ENCODE measurements at regions not wholly inside any gene's neighbourhood (a gene's known extent, or its start where the extent isn't known, plus 50 kb on each side); places are given as distances from the start of the nearest gene placed in this dataset.

- intact Hi-C loops (cut with DNase I, micrococcal nuclease): no loop called here
- DNase-seq: no peak
These were observed 399.0 kb upstream of the CADM1 start for GRCh38 chr11:115903179-115903578.

GRCh38 chr11:115901069-115901468 lies 396.9 kb upstream of the CADM1 start:
- ATAC-seq: no peak
- Histone ChIP-seq H3K4me3 (no peak overlapping the region), H3K36me3 (ENCODE audit: low read depth) (no peaks in the 10 kb centered on the region), H3K4me1 (ENCODE audit: low read depth) (no peaks in the 10 kb centered on the region), H3K9me3 (no peaks in the 10 kb centered on the region)
- no peak for DNase-seq
- intact Hi-C loops (cut with DNase I, micrococcal nuclease): no loop called here
- TF ChIP-seq CTCF (IDR thresholded peaks at IDR 0.05): no peak

More at GRCh38 chr11:115903179-115903578, 399.0 kb upstream of the CADM1 start:
- ATAC-seq: no peak
- TF ChIP-seq CTCF (IDR thresholded peaks at IDR 0.05): no peak
- H3K4me3 ChIP-seq: no peak overlapping the region
- no peaks in the 10 kb centered on the region for H3K4me1 ChIP-seq (ENCODE audit: low read depth)
- no peaks in the 10 kb centered on the region for H3K9me3 ChIP-seq
- H3K36me3 ChIP-seq (ENCODE audit: low read depth): no peaks in the 10 kb centered on the region

- no peak for TF ChIP-seq CTCF (IDR thresholded peaks at IDR 0.05)
- Histone ChIP-seq H3K9me3 (no peaks in the 10 kb centered on the region), H3K4me1 (ENCODE audit: low read depth) (no peaks in the 10 kb centered on the region), H3K4me3 (no peak overlapping the region), H3K36me3 (ENCODE audit: low read depth) (no peaks in the 10 kb centered on the region)
- no peak for DNase-seq
- no peak for ATAC-seq
- intact Hi-C loops (cut with DNase I, micrococcal nuclease): no loop called here
These were observed 395.9 kb upstream of the CADM1 start for GRCh38 chr11:115900111-115900510.

- ATAC-seq: no peak
These were observed 393.5 kb upstream of the CADM1 start for GRCh38 chr11:115897707-115898106.

GRCh38 chr11:115896084-115896483 lies 391.9 kb upstream of the CADM1 start:
- H3K36me3 ChIP-seq (ENCODE audit: low read depth): no peaks in the 10 kb centered on the region
- H3K4me1 ChIP-seq (ENCODE audit: low read depth): no peaks in the 10 kb centered on the region
- ATAC-seq: no peak
- no peak overlapping the region for H3K4me3 ChIP-seq
- intact Hi-C loops (cut with DNase I, micrococcal nuclease): no loop called here
- no peak for DNase-seq
- TF ChIP-seq CTCF (IDR thresholded peaks at IDR 0.05): no peak
- H3K9me3 ChIP-seq: no peaks in the 10 kb centered on the region

More at GRCh38 chr11:115897707-115898106, 393.5 kb upstream of the CADM1 start:
- Histone ChIP-seq H3K36me3 (ENCODE audit: low read depth) (no peaks in the 10 kb centered on the region), H3K4me3 (no peak overlapping the region), H3K4me1 (ENCODE audit: low read depth) (no peaks in the 10 kb centered on the region), H3K9me3 (no peaks in the 10 kb centered on the region)
- TF ChIP-seq CTCF (IDR thresholded peaks at IDR 0.05): no peak
- intact Hi-C loops (cut with DNase I, micrococcal nuclease): no loop called here
- no peak for DNase-seq

GRCh38 chr11:115895594-115895993 lies 391.4 kb upstream of the CADM1 start:
- ATAC-seq (no peak), DNase-seq (no peak)
- no peak for TF ChIP-seq CTCF (IDR thresholded peaks at IDR 0.05)
- H3K36me3 ChIP-seq (ENCODE audit: low read depth): no peaks in the 10 kb centered on the region
- no peak overlapping the region for H3K4me3 ChIP-seq
- no peaks in the 10 kb centered on the region for H3K4me1 ChIP-seq (ENCODE audit: low read depth)
- H3K9me3 ChIP-seq: no peaks in the 10 kb centered on the region
- intact Hi-C loops (cut with DNase I, micrococcal nuclease): no loop called here
